Activated CD8-positive, alpha-beta memory T cell treated with anti-CD3 and anti-CD28 coated beads for 36 hours (primary cell): ENCODE measurements at regions not wholly inside any gene's neighbourhood (a gene's known extent, or its start where the extent isn't known, plus 50 kb on each side); places are given as distances from the start of the nearest gene placed in this dataset.
"Not testable (repeated sequence)": the region's sequence is repeated elsewhere in the genome, so short reads cannot be mapped to it uniquely, and the experiment has no call there.

Experiments
- CTCF ChIA-PET: fragments of 350-600 bp; sonication (Branson Sonifier 250); formaldehyde crosslinking; loops from one replicate; lab custom pipeline; 2021; ENCODE audit warnings: antibody characterized with exemption; lab: Charles Lee
- POLR2A ChIA-PET: fragments of 350-600 bp; sonication (Branson Sonifier 250); formaldehyde crosslinking; loops from one replicate; lab custom pipeline; 2021; ENCODE audit warnings: antibody characterized with exemption; lab: Charles Lee

DNA sequence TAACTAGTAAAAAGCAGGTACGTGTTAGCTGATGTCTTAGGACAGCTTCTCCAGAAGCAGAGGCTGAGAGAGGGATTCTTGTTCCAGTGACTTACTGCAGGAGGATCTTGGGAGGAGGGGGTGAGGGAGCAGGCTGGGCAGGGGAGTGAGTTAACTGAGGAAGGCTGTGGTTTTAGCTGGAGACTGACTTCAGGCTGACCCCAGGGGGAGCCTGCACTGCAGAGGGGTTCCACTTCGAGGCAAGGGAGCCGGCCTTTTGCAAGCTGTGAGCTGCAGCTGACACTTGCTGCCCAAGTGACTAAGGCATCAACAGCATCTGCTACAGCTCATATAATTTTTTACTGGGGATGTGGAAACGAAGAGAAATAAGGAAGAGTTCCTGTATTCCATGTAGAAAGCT, 50.4 kb upstream of the SOD1 start:
- POLR2A ChIA-PET = no interaction called here
- CTCF ChIA-PET = interaction anchor here (0.5 to 1.0 kb wide), 2 partner anchors 9 to 50 kb away, joined by 3 to 6 read pairs; no protein-coding TSS in a partner anchor

DNA sequence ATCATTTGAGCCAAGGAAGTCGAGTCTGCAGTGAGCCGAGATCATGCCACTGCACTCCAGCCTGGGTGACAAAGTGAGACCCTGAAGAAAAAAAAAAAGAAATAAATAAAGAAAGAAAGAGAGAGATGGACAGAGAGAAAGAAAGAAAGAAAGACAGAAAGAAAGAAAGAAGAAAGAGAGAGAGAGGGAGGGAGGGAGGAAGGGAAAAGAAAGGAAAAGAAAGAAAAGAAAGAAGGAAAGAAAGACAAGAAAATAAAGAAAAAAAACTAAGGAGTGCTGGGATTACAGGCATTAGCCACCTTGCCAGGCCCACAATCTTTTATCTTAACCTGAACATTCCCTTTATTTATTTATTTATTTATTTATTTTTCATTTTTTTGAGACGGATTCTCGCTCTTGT, 51.7 kb upstream of the SOD1 start:
- ChIA-PET POLR2A (no interaction called here), CTCF (no interaction called here)

DNA sequence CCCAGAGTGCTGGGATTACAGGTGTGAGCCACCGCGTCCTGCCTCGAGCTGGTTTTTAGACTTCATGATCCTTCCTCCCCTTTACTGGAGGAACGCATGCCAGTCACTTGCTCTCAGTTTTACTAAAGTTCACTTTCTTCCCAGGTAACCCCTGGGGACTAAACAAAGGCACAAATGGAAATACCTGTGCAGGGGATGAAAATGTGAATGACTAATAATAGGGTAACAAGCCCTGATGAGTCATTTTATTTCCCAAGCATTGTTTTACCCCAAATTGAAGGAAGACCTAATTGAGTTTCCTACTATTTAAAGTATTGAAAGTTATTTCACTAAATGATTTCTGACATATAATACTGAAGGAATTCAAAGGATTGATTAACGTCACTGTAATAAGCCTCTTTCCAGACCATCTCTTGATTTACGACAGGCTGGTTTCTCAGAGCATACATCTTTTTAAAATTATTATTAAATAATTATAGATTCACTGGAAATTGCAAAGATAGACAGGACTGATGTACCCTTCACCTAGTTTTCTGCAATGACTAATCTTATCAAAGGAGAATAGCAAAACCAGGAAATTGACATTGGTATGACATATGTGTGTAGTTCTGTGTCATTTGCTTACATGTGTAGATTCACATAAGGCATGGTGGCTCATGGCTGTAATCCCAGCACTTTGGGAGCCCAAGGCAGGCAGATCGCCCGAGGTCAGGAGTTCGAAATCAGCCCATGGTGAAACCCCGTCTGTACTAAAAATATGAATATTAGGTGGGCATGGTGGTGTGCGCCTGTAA, 53.2 kb upstream of the SOD1 start:
- ChIA-PET POLR2A (no interaction called here), CTCF (interaction anchor here (1.1 kb wide), 1 partner anchor 42 kb away, joined by 4 read pairs; no protein-coding TSS in a partner anchor)

DNA sequence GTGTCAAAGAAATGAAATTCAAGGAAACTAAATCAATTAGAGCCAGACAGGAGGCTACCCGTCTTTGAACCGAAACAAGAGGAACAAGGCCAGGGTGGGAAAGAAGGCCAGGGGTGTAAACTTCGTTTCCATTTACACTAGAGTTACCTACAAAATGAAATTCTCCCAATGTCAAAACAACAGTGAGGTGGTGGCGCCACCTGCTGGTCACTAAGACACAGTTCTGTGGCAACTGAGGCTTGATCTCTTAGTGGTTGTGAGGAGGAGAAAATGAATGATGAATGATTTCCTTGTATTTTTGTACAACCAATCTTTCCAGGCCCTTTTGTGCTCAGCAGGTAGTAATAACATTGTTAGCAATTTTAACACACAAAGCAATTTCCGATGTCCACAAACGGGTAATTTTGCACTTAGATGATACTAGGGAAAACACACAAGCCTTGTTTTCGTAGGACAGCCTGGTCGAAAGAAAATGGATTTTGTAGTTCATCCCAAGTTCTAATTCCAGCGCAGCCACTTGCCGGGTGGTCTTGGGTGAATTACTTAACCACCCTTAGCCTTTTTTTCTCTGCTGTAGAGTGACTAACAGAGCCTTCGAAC, 54.8 kb upstream of the SOD1 start:
- ChIA-PET CTCF (interaction anchor here (0.7 to 2.0 kb wide), 4 partner anchors 402 to 505 kb away, joined by 3 to 5 read pairs (median 4); no protein-coding TSS in a partner anchor), POLR2A (no interaction called here)

DNA sequence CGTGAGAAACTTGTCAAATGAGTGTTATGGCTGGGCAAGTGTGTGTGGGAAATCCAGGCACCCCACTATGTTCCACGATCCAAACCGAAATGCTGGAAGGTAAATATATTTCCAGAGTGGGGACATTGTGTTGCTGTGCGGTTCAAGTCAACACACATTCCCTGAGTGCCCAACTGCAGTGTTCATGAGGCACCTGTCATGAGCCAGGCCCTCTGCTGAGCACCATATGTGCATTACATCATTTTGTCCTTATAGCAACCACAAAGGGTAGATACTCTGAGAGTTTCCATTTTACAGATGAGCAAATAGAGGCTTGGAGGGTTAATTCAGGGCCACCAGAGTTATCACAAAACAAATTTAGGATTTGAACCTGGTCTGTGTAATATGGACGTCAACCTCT, 59.9 kb upstream of the SOD1 start:
- ChIA-PET POLR2A (no interaction called here), CTCF (no interaction called here)

DNA sequence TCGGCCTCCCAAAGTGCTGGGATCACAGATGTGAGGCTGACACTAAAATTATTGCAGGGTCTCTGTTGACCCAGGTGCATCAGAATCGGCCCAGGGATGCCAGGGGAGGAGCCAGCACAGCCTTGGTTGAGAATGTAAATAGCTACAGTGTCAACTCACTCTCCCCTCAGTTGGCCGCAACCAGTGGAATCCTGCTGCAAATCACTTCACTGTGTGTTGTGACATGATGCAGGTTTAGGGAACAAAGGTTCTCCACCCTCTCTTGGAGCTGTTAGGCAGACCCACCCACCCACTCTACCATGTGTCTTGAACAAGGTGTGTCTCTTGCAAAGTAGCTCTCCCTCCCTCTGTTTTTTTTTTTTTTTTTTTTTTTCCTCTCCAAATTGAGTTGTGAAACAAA, 60.5 kb upstream of the SOD1 start:
- CTCF ChIA-PET = no interaction called here
- POLR2A ChIA-PET = no interaction called here

DNA sequence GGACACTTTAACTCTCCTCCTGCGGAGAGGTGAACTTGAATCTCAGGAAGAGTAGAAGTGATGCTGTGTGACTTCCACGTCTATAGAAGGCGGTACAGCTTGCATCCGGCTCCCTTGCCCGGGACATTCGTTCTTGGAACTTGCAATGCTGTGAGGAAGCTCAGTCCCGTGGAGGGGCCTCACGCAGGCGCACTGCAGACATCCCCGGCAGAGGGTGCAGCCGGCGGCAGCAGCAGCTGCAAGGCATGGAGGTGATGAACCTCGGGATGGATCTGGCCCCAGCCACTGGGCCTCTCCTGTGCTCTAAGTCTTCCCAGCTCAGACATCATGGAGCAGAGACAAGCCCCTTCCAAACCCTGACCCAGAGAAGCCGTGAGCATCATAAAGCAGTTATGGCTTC, 61.8 kb upstream of the SOD1 start:
- ChIA-PET CTCF (no interaction called here), POLR2A (no interaction called here)

DNA sequence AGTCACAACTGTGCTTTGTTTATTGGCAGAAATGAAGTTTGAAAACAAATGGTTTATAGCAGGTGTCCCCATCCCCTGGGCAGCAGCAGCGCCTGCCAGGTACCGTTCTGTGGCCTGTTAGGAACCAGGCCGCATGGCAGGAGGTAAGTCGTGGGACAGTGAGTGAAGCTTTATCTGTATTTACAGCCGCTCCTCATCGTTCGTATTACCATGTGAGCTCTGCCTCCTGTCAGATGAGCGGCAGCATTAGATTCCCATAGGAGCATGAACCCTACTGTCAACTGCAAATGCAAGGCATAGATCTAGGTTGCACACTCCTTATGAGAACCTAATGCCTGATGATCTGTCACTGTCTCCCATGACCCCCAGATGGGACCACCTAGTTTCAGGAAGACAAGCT, 63.4 kb upstream of the SOD1 start:
- CTCF ChIA-PET = no interaction called here
- POLR2A ChIA-PET = no interaction called here

DNA sequence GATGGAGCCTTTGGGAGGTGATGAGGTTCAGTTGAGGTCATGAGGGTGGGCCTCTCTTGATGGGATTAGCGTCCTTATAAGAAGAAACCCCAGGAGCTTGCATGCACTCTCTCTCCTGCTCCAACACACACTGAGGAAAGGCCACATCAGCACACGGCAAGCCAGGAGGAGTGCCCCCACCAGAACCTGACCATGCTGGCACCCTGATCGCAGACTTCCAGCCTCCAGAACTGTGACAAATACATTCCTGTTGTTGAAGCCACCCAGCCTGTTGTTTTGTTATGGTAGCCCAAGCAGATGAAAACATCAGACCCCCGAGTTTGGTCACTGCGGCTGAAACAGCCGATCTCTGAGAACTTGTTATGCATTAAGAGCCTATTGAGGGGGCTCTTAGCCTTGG, 64.8 kb upstream of the SOD1 start:
- ChIA-PET POLR2A (no interaction called here), CTCF (interaction anchor here (0.7 to 1.2 kb wide), 2 partner anchors 496 to 1532 kb away, joined by 3 read pairs; no protein-coding TSS in a partner anchor)

DNA sequence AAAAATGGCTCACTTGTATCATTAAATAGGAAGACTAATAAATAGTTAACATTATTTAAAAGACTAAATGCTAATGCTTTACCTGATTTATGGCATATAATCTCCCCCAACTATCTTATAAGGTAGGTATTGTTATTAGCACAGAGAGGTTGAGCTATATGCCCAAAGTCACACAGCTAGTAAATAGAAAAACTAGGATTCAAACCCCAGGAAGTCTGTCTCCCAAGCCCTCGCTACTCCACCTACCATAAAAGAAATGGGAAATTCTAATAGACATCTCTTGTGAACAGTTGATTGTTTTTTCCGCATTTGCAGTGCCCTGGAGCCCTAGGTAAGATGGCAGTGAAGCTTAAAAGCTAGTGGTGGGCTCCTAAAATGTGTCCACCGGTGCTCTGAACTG, 65.2 kb upstream of the SOD1 start:
- ChIA-PET POLR2A (no interaction called here), CTCF (interaction anchor here (1.2 to 1.3 kb wide), 2 partner anchors 13 to 495 kb away, joined by 3 to 5 read pairs; no protein-coding TSS in a partner anchor)

DNA sequence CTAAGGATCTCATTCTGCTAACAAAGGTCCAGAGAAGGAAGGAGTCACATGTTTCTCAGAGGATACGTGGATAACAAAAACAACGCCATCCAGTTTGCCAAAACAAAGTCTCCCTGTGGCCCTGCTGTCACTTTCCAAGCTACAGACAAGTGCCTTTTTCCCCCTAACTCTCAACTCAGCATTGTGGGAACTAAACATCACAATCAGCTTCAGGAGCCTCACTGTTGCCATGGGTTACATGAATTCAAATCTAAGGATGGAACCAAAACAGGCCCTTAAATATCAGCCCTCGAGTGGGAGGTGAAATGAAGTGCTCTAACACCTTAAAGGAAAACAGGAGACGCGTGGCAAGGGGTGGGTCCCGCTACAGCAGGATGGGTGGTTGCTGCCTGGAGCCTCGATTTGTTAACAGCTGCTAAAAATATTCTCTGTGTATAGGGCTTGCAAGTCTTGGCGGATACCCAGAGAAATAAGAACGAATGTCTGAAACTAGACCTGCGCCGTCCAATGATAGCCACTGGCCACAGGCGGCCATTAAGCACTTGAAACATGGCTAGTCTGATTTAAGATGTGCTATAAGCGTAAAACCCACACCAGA, 66.4 kb upstream of the SOD1 start:
- CTCF ChIA-PET = interaction anchor here (1.3 kb wide), 1 partner anchor 11 kb away, joined by 5 read pairs; no protein-coding TSS in a partner anchor
- POLR2A ChIA-PET = no interaction called here

DNA sequence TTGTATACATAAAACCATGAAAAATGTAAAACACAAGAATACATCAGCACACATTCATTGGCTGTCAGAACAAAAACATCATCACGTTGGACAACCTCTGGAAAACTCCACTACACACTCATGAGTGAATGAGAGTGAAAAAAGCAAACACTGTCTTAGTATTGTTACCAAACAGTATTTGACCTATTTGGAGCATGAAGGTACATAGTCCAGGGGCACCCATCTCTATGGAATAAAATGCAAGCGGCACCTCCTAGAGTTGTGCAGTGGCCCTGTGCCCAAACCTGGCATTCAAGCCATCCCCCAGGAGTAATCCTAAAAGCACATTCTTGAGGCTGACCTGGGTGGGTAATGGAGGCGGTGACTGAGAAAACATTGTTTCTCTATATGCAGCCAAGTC, 67.0 kb upstream of the SOD1 start:
- POLR2A ChIA-PET = no interaction called here
- CTCF ChIA-PET = no interaction called here

DNA sequence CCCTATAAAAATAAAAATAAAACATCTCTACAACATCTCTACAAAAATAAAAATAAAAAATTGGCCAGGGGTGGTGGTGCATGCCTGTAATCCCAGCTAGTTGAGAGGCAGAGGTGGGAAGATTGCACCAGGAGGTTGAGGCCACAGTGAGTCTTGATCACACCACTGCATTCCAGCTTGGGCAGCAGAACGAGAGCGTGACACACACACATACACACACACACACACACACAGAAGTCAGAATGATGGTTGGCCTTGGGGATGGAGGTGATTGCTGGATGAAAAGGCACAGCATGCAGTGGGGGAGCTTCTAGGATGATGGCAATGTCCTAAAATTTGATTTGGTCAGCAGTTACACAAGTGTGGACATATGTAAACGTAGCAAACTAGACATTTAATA, 69.7 kb upstream of the SOD1 start:
- POLR2A ChIA-PET = no interaction called here

DNA sequence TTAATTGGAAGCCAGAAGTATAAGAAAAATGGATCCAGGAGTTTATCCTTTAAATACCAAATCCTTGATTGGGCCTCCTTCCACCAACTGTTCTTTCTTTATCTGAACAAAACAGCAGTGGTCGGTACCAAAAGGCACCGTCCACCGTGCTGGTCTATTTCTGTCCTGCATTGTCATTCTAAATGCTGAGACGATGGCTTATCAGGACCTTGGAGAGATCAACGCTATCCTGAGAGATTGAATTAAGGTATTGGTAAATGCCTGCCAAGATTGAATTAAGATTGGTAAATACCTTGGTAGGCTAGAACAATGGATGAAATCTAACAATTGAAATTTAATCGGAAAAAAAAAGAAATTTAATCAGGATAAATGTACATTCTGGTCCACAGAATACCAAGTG, 73.4 kb upstream of the SOD1 start:
- POLR2A ChIA-PET = no interaction called here
- CTCF ChIA-PET = no interaction called here

More for the DNA sequence above, 69.7 kb upstream of the SOD1 start:
- CTCF ChIA-PET = no interaction called here

DNA sequence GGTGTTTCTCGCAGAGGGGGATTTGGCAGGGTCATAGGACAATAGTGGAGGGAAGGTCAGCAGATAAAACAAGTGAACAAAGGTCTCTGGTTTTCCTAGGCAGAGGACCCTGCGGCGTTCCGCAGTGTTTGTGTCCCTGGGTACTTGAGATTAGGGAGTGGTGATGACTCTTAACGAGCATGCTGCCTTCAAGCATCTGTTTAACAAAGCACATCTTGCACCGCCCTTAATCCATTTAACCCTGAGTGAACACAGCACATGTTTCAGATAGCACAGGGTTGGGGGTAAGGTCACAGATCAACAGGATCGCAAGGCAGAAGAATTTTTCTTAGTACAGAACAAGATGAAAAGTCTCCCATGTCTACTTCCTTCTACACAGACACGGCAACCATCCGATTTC, 75.6 kb upstream of the SOD1 start:
- CTCF ChIA-PET = not testable (repeated sequence)

DNA sequence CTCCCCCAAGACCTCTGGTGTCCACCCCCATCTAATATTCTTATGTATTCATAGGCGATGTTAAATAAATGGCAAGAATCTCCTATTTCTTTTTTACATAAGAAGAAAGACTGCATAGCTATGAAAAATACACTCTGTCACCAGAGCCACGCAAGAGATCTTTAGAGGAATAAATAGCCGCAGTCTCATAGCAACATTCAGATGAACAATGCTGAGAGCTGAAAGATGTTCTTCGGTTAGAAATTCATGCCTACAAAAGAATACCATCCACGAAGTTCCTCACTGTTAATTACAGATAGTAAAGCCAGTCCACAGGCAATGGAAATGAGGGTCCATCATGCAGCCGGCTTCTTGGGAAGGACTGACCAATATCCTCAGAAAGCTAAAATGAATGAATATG, 76.0 kb upstream of the SOD1 start:
- ChIA-PET CTCF (interaction anchor here (0.6 to 3.7 kb wide), 2 partner anchors 381 to 485 kb away, joined by 3 to 12 read pairs; no protein-coding TSS in a partner anchor), POLR2A (no interaction called here)

More for the DNA sequence above, 75.6 kb upstream of the SOD1 start:
- POLR2A ChIA-PET = not testable (repeated sequence)

DNA sequence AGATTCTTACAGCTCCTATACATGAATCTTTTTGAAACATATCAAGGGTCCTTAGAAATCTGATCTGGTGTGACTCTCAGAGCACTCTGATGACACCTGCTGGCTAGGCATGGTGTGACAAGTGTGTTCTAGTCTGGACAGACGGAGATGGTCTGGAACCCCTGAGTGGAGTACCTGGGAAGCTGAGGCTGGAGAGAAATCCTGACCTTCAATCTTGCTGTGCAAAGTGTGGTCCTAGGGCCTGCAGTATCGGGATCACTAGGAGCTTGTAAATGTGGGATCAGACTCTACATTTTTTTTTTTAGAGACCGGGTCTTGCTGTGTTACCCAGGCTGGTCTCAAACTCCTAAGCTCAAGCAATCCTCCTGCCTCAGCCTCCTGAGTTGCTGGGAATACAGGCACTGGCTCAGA, 78.6 kb upstream of the SOD1 start:
- ChIA-PET CTCF (interaction anchor here (0.6 to 3.7 kb wide), 19 partner anchors 9 to 482 kb away, joined by 3 to 17 read pairs (median 4); no protein-coding TSS in a partner anchor), POLR2A (no interaction called here)

DNA sequence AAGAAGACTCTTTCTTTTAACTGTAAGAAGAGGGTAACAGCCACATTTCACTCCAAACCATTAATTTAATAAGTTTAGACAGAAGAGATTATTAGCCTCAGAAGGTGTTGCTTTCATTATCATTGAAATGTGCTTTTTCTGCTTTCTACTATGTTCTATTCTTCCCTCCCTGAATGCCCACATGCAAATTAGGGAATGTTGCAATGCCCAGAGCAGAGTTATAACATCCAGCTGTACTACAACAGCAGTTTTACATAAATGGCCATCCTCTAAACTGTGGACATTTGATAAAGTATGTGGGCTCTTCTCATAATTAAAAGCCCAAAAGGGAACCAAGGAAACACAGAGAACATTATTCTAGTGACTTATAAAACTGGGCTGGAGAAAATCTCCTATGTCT, 82.2 kb upstream of the SOD1 start:
- POLR2A ChIA-PET = no interaction called here
- CTCF ChIA-PET = no interaction called here

DNA sequence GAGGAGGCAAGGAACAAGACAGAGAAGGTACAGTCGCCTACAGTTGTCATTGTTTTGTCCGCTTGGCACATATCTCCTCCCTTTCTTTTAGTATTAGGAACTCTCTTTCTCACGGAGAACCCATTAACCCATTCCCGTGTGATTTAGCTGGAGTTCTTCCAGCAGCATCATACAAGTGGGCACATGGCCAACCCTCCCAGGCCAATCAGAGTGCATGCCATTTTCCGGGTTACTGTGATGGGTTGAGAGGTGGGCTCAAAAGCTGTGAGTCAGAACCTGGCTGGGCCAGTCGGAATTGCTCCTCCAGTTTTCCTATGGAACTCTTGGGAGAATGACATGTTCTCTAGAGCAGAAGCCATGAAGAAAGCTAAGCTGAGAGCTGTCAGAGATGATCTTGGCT, 83.1 kb upstream of the SOD1 start:
- CTCF ChIA-PET = no interaction called here
- POLR2A ChIA-PET = no interaction called here

DNA sequence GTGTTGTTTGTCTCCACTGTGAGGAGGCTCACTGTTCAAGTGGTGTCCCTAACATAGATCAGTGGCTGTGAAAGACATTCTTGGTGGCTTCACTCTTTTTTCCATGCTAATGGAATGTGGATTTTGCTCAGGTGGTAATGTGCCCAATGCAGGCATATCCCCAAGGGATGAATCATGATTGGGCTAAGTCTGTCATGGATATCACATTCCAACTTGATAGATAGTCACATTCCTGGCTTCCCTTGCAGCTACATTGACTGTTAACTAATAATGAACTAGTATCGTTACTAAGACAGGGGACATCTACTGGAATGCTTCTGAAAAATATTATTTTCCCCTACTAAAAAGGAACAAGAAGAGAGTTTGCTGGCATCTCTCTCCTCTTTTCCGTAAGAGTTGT, 86.3 kb upstream of the SOD1 start:
- ChIA-PET POLR2A (no interaction called here), CTCF (no interaction called here)
